ENCODE measurements at regions not wholly inside any gene's neighbourhood (a gene's known extent, or its start where the extent isn't known, plus 50 kb on each side); places are given as distances from the start of the nearest gene placed in this dataset.

DNA sequence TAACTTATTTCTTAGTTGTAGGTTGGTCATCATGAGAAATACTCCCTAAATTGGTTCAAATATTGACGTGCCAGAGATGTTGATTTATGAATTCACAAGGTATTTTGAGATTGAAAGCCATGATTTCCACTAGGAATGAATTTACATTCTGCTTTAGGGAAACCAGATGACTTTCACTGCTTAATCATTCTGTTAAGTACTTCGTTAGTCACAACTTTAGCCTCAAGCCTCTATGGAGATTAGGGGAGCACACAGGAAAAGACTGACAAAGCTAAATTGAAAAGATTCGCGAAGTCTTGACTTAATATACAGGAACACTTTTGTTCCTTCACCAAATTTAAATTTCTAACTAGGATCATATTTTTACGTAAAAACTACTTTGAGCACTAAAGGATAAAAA lies 250.4 kb upstream of the CACNA2D1 start:
- ChIA-PET CTCF (interaction anchor here (1.0 kb wide), 1 partner anchor 213 kb away, joined by 3 read pairs; no protein-coding TSS in a partner anchor), POLR2A (no interaction called here)
- H3K9me3 ChIP-seq, result no peaks in the 10 kb centered on the region
- no peak overlapping the region for H3K27ac ChIP-seq
- no peak for DNase-seq (ENCODE audit: low read depth in 1 of 2, low spot score in 1 of 2)
- no peak for TF ChIP-seq KDM5A (IDR thresholded peaks at IDR 0.05)
- no peak for TF ChIP-seq CHD4 (IDR thresholded peaks at IDR 0.05; ENCODE audit: borderline replicate concordance)
- no peak for TF ChIP-seq BHLHE40 (IDR thresholded peaks at IDR 0.05; ENCODE audit: low read depth, low read length)
- no peak for TF ChIP-seq HEYL (CRISPR knock-in tag; IDR thresholded peaks at IDR 0.05)
- TF ChIP-seq ZC3H11A (IDR thresholded peaks at IDR 0.05), result no peak
- TF ChIP-seq RCOR1 (IDR thresholded peaks at IDR 0.05; ENCODE audit: low read depth, low read length), result no peak
- TF ChIP-seq, protein P1, sequence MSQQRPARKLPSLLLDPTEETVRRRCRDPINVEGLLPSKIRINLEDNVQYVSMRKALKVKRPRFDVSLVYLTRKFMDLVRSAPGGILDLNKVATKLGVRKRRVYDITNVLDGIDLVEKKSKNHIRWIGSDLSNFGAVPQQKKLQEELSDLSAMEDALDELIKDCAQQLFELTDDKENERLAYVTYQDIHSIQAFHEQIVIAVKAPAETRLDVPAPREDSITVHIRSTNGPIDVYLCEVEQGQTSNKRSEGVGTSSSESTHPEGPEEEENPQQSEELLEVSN (IDR thresholded peaks at IDR 0.05; ENCODE audit: borderline replicate concordance, low read depth), result no peak
- TF ChIP-seq USF2 (IDR thresholded peaks at IDR 0.05), result no peak
- TF ChIP-seq ZNF302 (CRISPR knock-in tag; IDR thresholded peaks at IDR 0.05), result no peak
- TF ChIP-seq MAZ (IDR thresholded peaks at IDR 0.05; ENCODE audit: borderline replicate concordance, low read depth, low read length), result no peak
- no peak for TF ChIP-seq FOXS1 (CRISPR knock-in tag; IDR thresholded peaks at IDR 0.05)
- no peak for TF ChIP-seq PBX3 (IDR thresholded peaks at IDR 0.05)
- TF ChIP-seq POLR2A (IDR thresholded peaks at IDR 0.05; ENCODE audit: low read length), result no peak
- TF ChIP-seq ZSCAN20 (CRISPR knock-in tag; IDR thresholded peaks at IDR 0.05), result no peak
- TF ChIP-seq CEBPB (IDR thresholded peaks at IDR 0.05), result no peak
- TF ChIP-seq SREBF2 (IDR thresholded peaks at IDR 0.05), result no peak
- no peak for TF ChIP-seq NR3C1 (IDR thresholded peaks at IDR 0.05)
- TF ChIP-seq RNF2 (IDR thresholded peaks at IDR 0.05; ENCODE audit: borderline replicate concordance, low read depth), result no peak
- no peak for FAIRE-seq
- H3K4me2 ChIP-seq, result no peak overlapping the region
- peaks cover 9% of the 10 kb centered on the region; the same call in 2 of the 3 replicates for H3K4me1 ChIP-seq
- no peak overlapping the region for H3K4me3 ChIP-seq
- WGBS (ENCODE audit: missing lambda C conversion rate), result 84% methylated on average over 5 of the region's 5 CpGs
- no peak for ATAC-seq

- H3K4me2 ChIP-seq, result no peak overlapping the region
- H3K4me1 ChIP-seq, result no peaks in the 10 kb centered on the region
- no peak for FAIRE-seq
- no peak overlapping the region for H3K27ac ChIP-seq
- ATAC-seq, result no peak
- H3K9me3 ChIP-seq, result no peaks in the 10 kb centered on the region
- ChIA-PET POLR2A (no interaction called here), CTCF (interaction anchor here (0.7 to 1.4 kb wide), 2 partner anchors 10 to 38 kb away, joined by 3 read pairs; no protein-coding TSS in a partner anchor)
- 96% methylated on average over 7 of the region's 7 CpGs for WGBS (ENCODE audit: missing lambda C conversion rate)
- DNase-seq (ENCODE audit: low read depth in 1 of 2, low spot score in 1 of 2), result no peak
- no peak overlapping the region for H3K4me3 ChIP-seq
- TF ChIP-seq EHF (CRISPR knock-in tag; IDR thresholded peaks at IDR 0.05), result no peak
- TF ChIP-seq POLR2AphosphoS2 (conservative IDR thresholded peaks at IDR 0.05; ENCODE audit: low read length), result no peak
- no peak for TF ChIP-seq CHD2 (IDR thresholded peaks at IDR 0.05; ENCODE audit: low read length, partially characterized antibody)
- TF ChIP-seq ZFP36 (IDR thresholded peaks at IDR 0.05; ENCODE audit: borderline replicate concordance, partially characterized antibody), result no peak
- no peak for TF ChIP-seq ELK1 (IDR thresholded peaks at IDR 0.05; ENCODE audit: low read depth, low read length)
- TF ChIP-seq FOXS1 (CRISPR knock-in tag; IDR thresholded peaks at IDR 0.05), result no peak
- no peak for TF ChIP-seq ZNF302 (CRISPR knock-in tag; IDR thresholded peaks at IDR 0.05)
- TF ChIP-seq BCL3 (IDR thresholded peaks at IDR 0.05), result no peak
- no peak for TF ChIP-seq HOXA7 (CRISPR knock-in tag; IDR thresholded peaks at IDR 0.05)
- no peak for TF ChIP-seq FOSB (CRISPR knock-in tag; IDR thresholded peaks at IDR 0.05)
- no peak for TF ChIP-seq MYC (IDR thresholded peaks at IDR 0.05; ENCODE audit: borderline replicate concordance, low read length)
- no peak for TF ChIP-seq RARB (CRISPR knock-in tag; IDR thresholded peaks at IDR 0.05)
- no peak for TF ChIP-seq NR3C1 (IDR thresholded peaks at IDR 0.05)
- no peak for TF ChIP-seq HMGXB4 (CRISPR knock-in tag; IDR thresholded peaks at IDR 0.05; ENCODE audit: borderline replicate concordance)
- no peak for TF ChIP-seq CTCF (IDR thresholded peaks at IDR 0.05)
- TF ChIP-seq SREBF2 (IDR thresholded peaks at IDR 0.05), result no peak
- no peak for TF ChIP-seq RNF2 (IDR thresholded peaks at IDR 0.05; ENCODE audit: borderline replicate concordance, low read depth)
- no peak for TF ChIP-seq CHD4 (IDR thresholded peaks at IDR 0.05; ENCODE audit: borderline replicate concordance)
- TF ChIP-seq HOXB5 (CRISPR knock-in tag; IDR thresholded peaks at IDR 0.05), result no peak
Observed at GRCh38 chr7:82690929-82691328, 247.4 kb upstream of the CACNA2D1 start.

Measured in A549 (cell line).